CD14-positive monocyte (primary cell): ENCODE measurements at regions not wholly inside any gene's neighbourhood (a gene's known extent, or its start where the extent isn't known, plus 50 kb on each side); places are given as distances from the start of the nearest gene placed in this dataset.

Source experiments
- DNase-seq, 3 donors: peaks; one replicate each; pipeline ENCODE4 v3.0.0-alpha.2; 2011 to 2022
- H2AFZ ChIP-seq: 2 replicates; pipeline ENCODE4 v1.6.0; 2012; ENCODE audit warnings: mild to moderate bottlenecking, low read depth, low read length, inconsistent platforms; ENCODE audit not compliant: insufficient read depth, poor library complexity, severe bottlenecking
- H3K27ac ChIP-seq, 2 donors: 1 replicate in 1 of 2; 2 replicates in 1 of 2; pipeline ENCODE4 v1.5.1; 2012 to 2013; ENCODE audit warnings: low read length in 2 of 2, control low read depth in 1 of 2, inconsistent platforms in 1 of 2, low read depth in 1 of 2, mild to moderate bottlenecking in 1 of 2
- H3K27me3 ChIP-seq, 2 donors: one replicate each; pipeline versions ENCODE4 v1.6.0 to v1.6.1; 2011 to 2013; ENCODE audit warnings: low read length in 2 of 2; ENCODE audit not compliant: control insufficient read depth in 2 of 2, insufficient read depth in 2 of 2
- H3K36me3 ChIP-seq, 2 donors: replicated peaks in 1 of 2; 1 replicate in 1 of 2; 2 replicates in 1 of 2; pipeline versions ENCODE4 v1.5.1 to v1.6.1; 2012 to 2013; ENCODE audit warnings: low read length in 2 of 2, control low read depth in 1 of 2, inconsistent platforms in 1 of 2, mild to moderate bottlenecking in 1 of 2; ENCODE audit not compliant: insufficient read depth in 2 of 2, control insufficient read depth in 1 of 2
- H3K4me1 ChIP-seq, 2 donors: 1 replicate in 1 of 2; 2 replicates in 1 of 2; pipeline versions ENCODE4 v1.5.1 to v1.6.1; 2012 to 2013; ENCODE audit warnings: low read length in 2 of 2, control low read depth in 1 of 2, inconsistent platforms in 1 of 2, mild to moderate bottlenecking in 1 of 2, moderate library complexity in 1 of 2; ENCODE audit not compliant: insufficient read depth in 2 of 2, control insufficient read depth in 1 of 2
- H3K4me2 ChIP-seq: replicated peaks from 2 replicates; pipeline ENCODE3; 2012; ENCODE audit warnings: low read length, moderate library complexity, mild to moderate bottlenecking; ENCODE audit not compliant: poor library complexity, severe bottlenecking; ENCODE audit errors: extremely low read depth
- H3K4me3 ChIP-seq, 3 experiments: fragments of 200-600 bp in 1 of 3; sonication (generic) in 1 of 3; replicated peaks in 1 of 3; 1 replicate in 2 of 3; 2 replicates in 1 of 3; pipeline ENCODE4 v1.5.1; 2011 to 2013; ENCODE audit warnings: low read length in 3 of 3, mild to moderate bottlenecking in 3 of 3, control low read depth in 2 of 3, low read depth in 2 of 3, inconsistent platforms in 1 of 3, moderate library complexity in 1 of 3
- H3K79me2 ChIP-seq: 2 replicates; pipeline ENCODE4 v1.6.0; 2012; ENCODE audit warnings: mild to moderate bottlenecking, control low read depth, inconsistent platforms, low read length, moderate library complexity; ENCODE audit not compliant: insufficient read depth
- H3K9ac ChIP-seq: 2 replicates; pipeline ENCODE4 v1.6.0; 2017; ENCODE audit warnings: low read length, mild to moderate bottlenecking; ENCODE audit not compliant: insufficient read depth, poor library complexity, severe bottlenecking
- H3K9me3 ChIP-seq, 2 donors: replicated peaks in 1 of 2; 1 replicate in 1 of 2; 2 replicates in 1 of 2; pipeline versions ENCODE4 v1.5.1 to v1.6.1; 2012 to 2013; ENCODE audit warnings: low read length in 2 of 2, control low read depth in 1 of 2; ENCODE audit not compliant: control insufficient read depth in 1 of 2, insufficient read depth in 1 of 2
- H4K20me1 ChIP-seq: 2 replicates; pipeline ENCODE4 v1.6.0; 2012; ENCODE audit warnings: mild to moderate bottlenecking, low read length, control low read depth, moderate library complexity; ENCODE audit not compliant: insufficient read depth
- H3K27ac Mint-ChIP-seq, 7 donors: one replicate each; pipeline ENCODE4 v1.8.0; 2020; ENCODE audit warnings: mild to moderate bottlenecking in 7 of 7, mixed read lengths in 7 of 7, moderate library complexity in 6 of 7, inconsistent platforms in 2 of 7
- H3K27me3 Mint-ChIP-seq, 3 donors: one replicate each; pipeline ENCODE4 v1.8.0; 2021 to 2022; ENCODE audit warnings: low read depth in 3 of 3, mild to moderate bottlenecking in 3 of 3, mixed read lengths in 3 of 3, moderate library complexity in 3 of 3, inconsistent platforms in 1 of 3
- H3K36me3 Mint-ChIP-seq, 2 donors: one replicate each; pipeline ENCODE4 v1.8.0; 2020; ENCODE audit warnings: mixed read lengths in 2 of 2, inconsistent platforms in 1 of 2, mild to moderate bottlenecking in 1 of 2
- H3K4me1 Mint-ChIP-seq: one replicate; pipeline ENCODE4 v1.8.0; 2020; ENCODE audit warnings: mild to moderate bottlenecking, mixed read lengths
- H3K4me3 Mint-ChIP-seq, 2 donors: one replicate each; pipeline ENCODE4 v1.8.0; 2020; ENCODE audit warnings: mild to moderate bottlenecking in 2 of 2, mixed read lengths in 2 of 2, moderate library complexity in 1 of 2
- H3K9me3 Mint-ChIP-seq, 7 donors: one replicate each; pipeline ENCODE4 v1.8.0; 2020 to 2022; ENCODE audit warnings: mixed read lengths in 7 of 7, mild to moderate bottlenecking in 6 of 7, moderate library complexity in 6 of 7, inconsistent platforms in 2 of 7
- CTCF ChIP-seq: fragments of 200-600 bp; IDR thresholded peaks from one replicate; pipeline ENCODE4 v1.8.0; 2022; ENCODE audit warnings: antibody characterized with exemption, mild to moderate bottlenecking
- WGBS: methylation state at CpG from one replicate; pipeline ENCODE4 v1.1.5; 2013; ENCODE audit warnings: missing lambda C conversion rate; ENCODE audit not compliant: insufficient coverage; 5-methylcytosine and 5-hydroxymethylcytosine counted together
- intact Hi-C, 2 donors: fragments of 100-400 bp; cut with micrococcal nuclease; formaldehyde crosslinking; loops; one replicate each; pipeline versions ENCODE4 v1.15.0 to v1.15.1; 2023

- peaks cover 18% of the 10 kb centered on the region for H3K4me1 Mint-ChIP-seq
- no peak overlapping the region for H3K27ac ChIP-seq
- no peak for DNase-seq
- H3K27ac Mint-ChIP-seq: no peak overlapping the region
- no peak overlapping the region for H3K4me3 ChIP-seq
- intact Hi-C loops: no loop called here
- H3K27me3 ChIP-seq: no peaks in the 10 kb centered on the region
- peaks cover 6 to 9% of the 10 kb centered on the region in 2 donors for H3K4me1 ChIP-seq
- no peak overlapping the region for H2AFZ ChIP-seq
- TF ChIP-seq CTCF: no peak
- H3K36me3 Mint-ChIP-seq: no peaks in the 10 kb centered on the region
- H4K20me1 ChIP-seq: no peaks in the 10 kb centered on the region
- no peaks in the 10 kb centered on the region for H3K9me3 ChIP-seq
- no peak overlapping the region for H3K4me3 Mint-ChIP-seq
- H3K27me3 Mint-ChIP-seq: peaks cover 7 to 12% (median 8%) of the 10 kb centered on the region in 3 donors
- H3K9me3 Mint-ChIP-seq: no peaks in the 10 kb centered on the region
- no CpG with 5 or more reads among the region's 5 CpGs for WGBS
- no peak overlapping the region for H3K4me2 ChIP-seq
- no peaks in the 10 kb centered on the region for H3K36me3 ChIP-seq
- H3K9ac ChIP-seq: no peak overlapping the region
- H3K79me2 ChIP-seq: no peaks in the 10 kb centered on the region
Observed at GRCh38 chr12:111213561-111213960, 155.3 kb downstream of the PHETA1 start.

GRCh38 chr12:111212814-111213456, 156.0 kb downstream of the PHETA1 start:
- H3K27me3 ChIP-seq: no peaks in the 10 kb centered on the region
- H3K4me1 ChIP-seq: peaks cover 6 to 9% of the 10 kb centered on the region in 2 donors
- no peak for TF ChIP-seq CTCF
- Mint-ChIP-seq H3K4me1 (peaks cover 18% of the 10 kb centered on the region), H3K27me3 (peaks cover 7 to 10% (median 8%) of the 10 kb centered on the region in 3 donors), H3K36me3 (no peaks in the 10 kb centered on the region), H3K9me3 (no peaks in the 10 kb centered on the region), H3K27ac (no peak overlapping the region), H3K4me3 (no peak overlapping the region)
- no peaks in the 10 kb centered on the region for H3K9me3 ChIP-seq
- no peak overlapping the region for H3K4me2 ChIP-seq
- 80% methylated on average over 1 of the region's 12 CpGs for WGBS
- intact Hi-C loops: no loop called here
- no peak overlapping the region for H3K27ac ChIP-seq
- no peak for DNase-seq
- H3K79me2 ChIP-seq: no peaks in the 10 kb centered on the region
- no peaks in the 10 kb centered on the region for H4K20me1 ChIP-seq
- H3K4me3 ChIP-seq: no peak overlapping the region
- H3K9ac ChIP-seq: no peak overlapping the region
- no peaks in the 10 kb centered on the region for H3K36me3 ChIP-seq
- no peak overlapping the region for H2AFZ ChIP-seq
